ENCODE measurements at regions not wholly inside any gene's neighbourhood (a gene's known extent, or its start where the extent isn't known, plus 50 kb on each side); places are given as distances from the start of the nearest gene placed in this dataset.

DNA sequence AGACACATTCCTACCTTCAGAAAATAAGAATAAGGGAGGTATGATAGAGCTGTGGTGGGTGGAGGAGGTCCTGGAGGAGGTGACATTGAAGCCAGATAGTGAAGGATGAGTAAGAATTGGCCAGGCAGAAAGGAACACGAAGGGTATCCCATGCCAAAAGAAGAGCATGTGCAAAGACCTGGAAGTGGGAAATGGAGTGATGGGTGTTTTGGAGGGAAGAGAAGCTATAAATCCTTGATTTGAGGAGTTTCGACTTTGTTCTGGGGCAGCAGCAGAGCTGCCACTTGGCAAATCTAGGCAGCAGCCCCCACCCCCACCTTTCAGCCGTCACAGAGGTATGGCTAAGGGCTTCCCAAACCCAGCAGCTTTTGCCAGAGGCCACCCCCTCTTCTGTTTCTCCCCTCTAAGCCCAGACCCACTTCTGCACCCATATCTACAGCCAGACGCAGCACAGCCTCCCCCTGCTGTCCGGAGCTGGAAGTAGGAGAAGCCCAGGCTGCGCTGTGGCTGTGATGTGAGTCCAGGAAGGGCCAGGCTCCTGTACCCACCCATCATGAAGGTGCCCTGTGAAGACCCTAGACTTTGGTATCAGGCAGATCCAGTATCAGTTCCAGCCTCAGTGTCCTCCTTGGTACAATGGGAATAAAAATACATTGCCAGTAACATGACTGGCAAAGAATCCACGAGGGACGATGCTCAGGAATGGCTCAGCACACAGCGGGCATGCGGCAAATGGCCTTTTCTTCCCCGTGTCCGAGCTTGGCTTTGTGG lies 188.7 kb upstream of the LINGO1 start:
- ChIA-PET POLR2A (no interaction called here), CTCF (no interaction called here)
- H3K9me3 Mint-ChIP-seq (ENCODE audit: insufficient read depth) = no peaks in the 10 kb centered on the region
- ATAC-seq (ENCODE audit: low read depth) (no peak), DNase-seq (peak; percentile 38)
- H3K4me2 ChIP-seq (replicated peaks; ENCODE audit: low read depth, low read length, poor library complexity, severe bottlenecking) = no peak overlapping the region
- H3K4me1 Mint-ChIP-seq = peaks cover 12% of the 10 kb centered on the region
- H3K27me3 ChIP-seq (replicated peaks in 1 of 4; ENCODE audit: control extremely low read depth in 1 of 4, control insufficient read depth in 3 of 4, insufficient read depth in 4 of 4, low read length in 3 of 4) = peaks cover 0 to 43% (median 6%) of the 10 kb centered on the region in 4 experiments
- H3K27ac ChIP-seq (ENCODE audit: low read length in 2 of 2) = no peak overlapping the region
- TF ChIP-seq EZH2 (IDR thresholded peaks at IDR 0.05; ENCODE audit: borderline replicate concordance, insufficient read depth, low read depth, low read length, poor library complexity, severe bottlenecking) = no peak
- TF ChIP-seq, protein P1, sequence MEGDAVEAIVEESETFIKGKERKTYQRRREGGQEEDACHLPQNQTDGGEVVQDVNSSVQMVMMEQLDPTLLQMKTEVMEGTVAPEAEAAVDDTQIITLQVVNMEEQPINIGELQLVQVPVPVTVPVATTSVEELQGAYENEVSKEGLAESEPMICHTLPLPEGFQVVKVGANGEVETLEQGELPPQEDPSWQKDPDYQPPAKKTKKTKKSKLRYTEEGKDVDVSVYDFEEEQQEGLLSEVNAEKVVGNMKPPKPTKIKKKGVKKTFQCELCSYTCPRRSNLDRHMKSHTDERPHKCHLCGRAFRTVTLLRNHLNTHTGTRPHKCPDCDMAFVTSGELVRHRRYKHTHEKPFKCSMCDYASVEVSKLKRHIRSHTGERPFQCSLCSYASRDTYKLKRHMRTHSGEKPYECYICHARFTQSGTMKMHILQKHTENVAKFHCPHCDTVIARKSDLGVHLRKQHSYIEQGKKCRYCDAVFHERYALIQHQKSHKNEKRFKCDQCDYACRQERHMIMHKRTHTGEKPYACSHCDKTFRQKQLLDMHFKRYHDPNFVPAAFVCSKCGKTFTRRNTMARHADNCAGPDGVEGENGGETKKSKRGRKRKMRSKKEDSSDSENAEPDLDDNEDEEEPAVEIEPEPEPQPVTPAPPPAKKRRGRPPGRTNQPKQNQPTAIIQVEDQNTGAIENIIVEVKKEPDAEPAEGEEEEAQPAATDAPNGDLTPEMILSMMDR (IDR thresholded peaks at IDR 0.05) = peak; percentile 45
- no peaks in the 10 kb centered on the region for H4K20me1 ChIP-seq (ENCODE audit: control insufficient read depth, insufficient read depth, low read length, poor library complexity, severe bottlenecking)
- intact Hi-C loops (cut with micrococcal nuclease) = no loop called here
- no peak overlapping the region for H3K4me3 ChIP-seq (ENCODE audit: control extremely low read depth in 1 of 5, extremely low read depth in 1 of 5, insufficient read depth in 1 of 5, low read depth in 2 of 5, low read length in 4 of 5)
- H3K27ac Mint-ChIP-seq = no peak overlapping the region
- H3K36me3 ChIP-seq (replicated peaks in 1 of 2; ENCODE audit: control extremely low read depth in 1 of 2, control insufficient read depth in 1 of 2, extremely low read depth in 1 of 2, insufficient read depth in 2 of 2, low read length in 1 of 2) = no peaks in the 10 kb centered on the region
- no peak overlapping the region for H3K9ac ChIP-seq (ENCODE audit: low read length)
- peak overlapping the region; percentile 69 for H3K4me3 Mint-ChIP-seq
- H3K9me3 ChIP-seq (ENCODE audit: control extremely low read depth in 1 of 3, control insufficient read depth in 2 of 3, insufficient read depth in 1 of 3, low read length in 2 of 3) = no peaks in the 10 kb centered on the region
- H3K4me1 ChIP-seq (ENCODE audit: control insufficient read depth in 2 of 2, insufficient read depth in 2 of 2, low read length in 2 of 2) = peaks cover 0 to 4% of the 10 kb centered on the region in 2 donors
- peaks cover 54% of the 10 kb centered on the region for H3K27me3 Mint-ChIP-seq
- 52% methylated on average over 9 of the region's 12 CpGs for WGBS (ENCODE audit: insufficient coverage)
- H3K79me2 ChIP-seq (ENCODE audit: control insufficient read depth, insufficient read depth, low read length) = no peaks in the 10 kb centered on the region
- no peak overlapping the region for H2AFZ ChIP-seq (ENCODE audit: insufficient read depth, low read depth, low read length, poor library complexity, severe bottlenecking)

Measured in B cell (primary cell).